HG03558 (cell line): ENCODE measurements at regions not wholly inside any gene's neighbourhood (a gene's known extent, or its start where the extent isn't known, plus 50 kb on each side); places are given as distances from the start of the nearest gene placed in this dataset.
"Not testable (repeated sequence)": the region's sequence is repeated elsewhere in the genome, so short reads cannot be mapped to it uniquely, and the experiment has no call there.

Experiments used
- ATAC-seq: cut with Tn5 transposase; IDR thresholded peaks from one replicate; pipeline ENCODE4 v1.9.1; 2021; ENCODE audit warnings: moderate number of reproducible peaks; ENCODE audit not compliant: unreplicated experiment; ENCODE audit errors: extremely low read depth

DNA sequence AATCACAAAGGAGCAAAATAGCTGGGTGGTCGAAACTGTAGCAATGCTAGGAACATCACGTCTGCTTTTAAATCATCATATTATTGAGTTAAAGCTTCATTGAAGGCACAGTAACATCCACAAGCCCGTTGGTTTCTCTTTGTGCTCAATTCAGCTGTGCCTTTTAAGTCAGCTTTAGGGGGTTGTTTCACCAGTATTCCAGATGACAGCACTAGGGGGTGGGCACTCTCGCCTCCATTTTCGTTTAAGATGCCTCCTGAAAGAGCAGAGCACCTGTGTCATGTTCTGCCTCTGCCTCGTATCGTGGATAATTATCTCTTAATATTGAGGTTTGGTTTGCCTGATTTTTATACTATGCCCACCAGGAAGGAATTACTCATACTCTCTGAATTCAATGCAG lies 139.8 kb upstream of the PTBP2 start:
- no peak for ATAC-seq

DNA sequence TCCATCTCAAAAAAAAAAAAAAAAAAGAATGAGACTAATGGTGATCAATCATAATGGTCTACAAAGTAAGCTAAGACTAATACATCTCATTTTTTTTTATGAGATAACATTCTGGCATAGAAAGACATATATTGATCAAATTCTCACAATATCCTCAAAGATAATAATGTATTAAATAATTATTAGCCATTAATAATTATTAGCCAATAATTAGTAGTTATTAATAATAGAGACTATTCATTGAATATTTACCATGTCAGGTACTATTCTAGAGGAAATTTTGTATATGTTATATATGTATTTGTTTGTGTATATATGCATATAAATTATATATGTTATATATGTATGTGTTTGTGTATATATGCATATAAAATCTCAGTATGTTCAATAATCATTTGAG lies 137.7 kb upstream of the PTBP2 start:
- no peak for ATAC-seq

DNA sequence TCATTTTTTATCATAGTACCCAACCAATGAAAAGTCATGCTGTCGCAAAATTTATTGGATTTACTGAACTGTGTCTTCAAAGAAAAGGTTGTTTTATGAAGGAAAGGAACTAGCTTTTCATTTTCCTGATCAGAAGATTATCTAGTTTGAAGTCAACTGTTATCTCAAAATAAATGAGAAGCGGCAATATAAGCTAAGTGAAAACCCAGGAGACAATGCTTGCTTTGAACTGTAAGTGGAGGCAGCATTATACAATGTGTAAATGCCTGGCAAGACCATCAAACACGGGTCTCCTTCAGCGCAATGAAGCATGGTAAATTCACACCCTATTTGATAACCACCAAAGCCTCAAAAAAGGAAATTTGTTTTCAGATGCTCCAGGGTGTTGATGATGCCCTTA lies 134.4 kb upstream of the PTBP2 start:
- no peak for ATAC-seq

DNA sequence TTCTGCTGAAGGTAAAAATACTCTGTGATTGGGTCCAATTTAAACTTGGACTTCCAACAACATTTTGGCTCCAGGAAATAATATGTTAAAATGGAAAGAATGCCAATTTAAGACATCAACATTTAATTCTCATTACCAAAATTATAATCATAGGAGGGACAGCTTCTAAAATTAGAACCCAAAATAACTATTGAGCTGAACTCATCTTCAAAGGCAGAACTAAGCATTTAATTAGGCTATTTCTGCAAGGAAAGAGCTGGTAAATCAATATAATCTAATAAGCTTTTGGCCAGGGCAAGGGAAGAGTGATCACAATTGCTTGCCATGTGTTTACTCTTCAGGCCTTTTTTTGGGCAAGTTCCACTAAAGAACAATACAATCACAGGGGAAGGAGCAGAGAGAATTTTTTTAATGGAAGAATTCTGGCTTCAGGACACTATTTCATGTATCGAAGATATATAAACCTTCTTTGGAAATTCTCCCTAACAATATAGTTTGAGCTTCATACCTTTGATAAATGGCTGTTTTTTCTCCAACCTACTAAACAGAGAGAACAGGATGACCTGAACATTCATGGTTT lies 133.1 kb upstream of the PTBP2 start:
- no peak for ATAC-seq

DNA sequence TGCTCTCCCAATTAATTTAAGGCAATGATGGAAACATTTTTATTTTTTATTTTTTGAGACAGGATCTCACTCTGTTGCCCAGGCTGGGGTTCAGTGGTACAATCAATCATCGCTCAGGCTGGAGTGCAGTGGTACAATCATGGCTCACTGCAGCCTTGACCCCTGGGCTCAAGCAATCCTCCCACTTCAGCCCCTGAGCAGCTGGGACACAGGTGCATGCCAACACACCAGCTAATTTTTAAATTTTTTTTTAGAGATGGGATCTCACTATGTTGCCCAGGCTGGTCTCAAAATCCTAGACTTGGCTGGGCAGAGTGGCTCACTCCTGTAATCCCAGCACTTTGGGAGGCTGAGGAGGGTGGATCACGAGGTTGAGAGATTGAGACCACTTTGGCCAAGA lies 126.1 kb upstream of the PTBP2 start:
- not testable (repeated sequence) for ATAC-seq

DNA sequence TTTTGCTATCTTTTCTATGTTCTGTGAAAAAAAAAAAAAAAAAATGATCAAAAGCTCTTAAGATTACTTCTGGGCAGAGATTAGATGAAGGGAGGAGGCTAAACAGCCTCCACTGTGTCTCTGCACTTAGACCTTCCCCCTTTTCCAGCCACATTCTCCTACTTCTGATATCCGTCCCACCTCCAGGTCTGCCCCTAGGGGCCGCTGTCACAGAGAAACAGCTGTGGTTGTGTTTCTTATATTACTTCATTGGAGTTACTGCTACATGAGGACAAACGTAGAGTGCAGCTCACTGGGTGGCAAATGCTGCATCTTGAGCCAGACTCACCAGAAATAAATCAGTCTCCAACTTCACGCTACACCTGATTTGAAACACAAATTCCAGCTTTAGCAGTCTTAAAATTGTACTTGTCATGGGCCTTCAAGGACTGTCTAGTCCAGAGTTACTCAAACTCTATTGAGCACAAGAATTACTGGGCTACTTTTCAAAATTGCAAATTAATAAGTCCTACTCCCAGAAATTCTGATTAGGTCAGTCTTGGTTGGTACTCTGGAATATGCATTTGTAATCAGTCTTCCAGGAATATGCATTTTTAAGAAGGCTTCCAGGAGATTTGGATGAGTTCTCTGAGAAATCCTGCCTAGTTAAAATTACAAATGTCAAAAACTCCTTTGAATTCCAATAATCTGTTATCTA lies 125.2 kb upstream of the PTBP2 start:
- no peak for ATAC-seq

DNA sequence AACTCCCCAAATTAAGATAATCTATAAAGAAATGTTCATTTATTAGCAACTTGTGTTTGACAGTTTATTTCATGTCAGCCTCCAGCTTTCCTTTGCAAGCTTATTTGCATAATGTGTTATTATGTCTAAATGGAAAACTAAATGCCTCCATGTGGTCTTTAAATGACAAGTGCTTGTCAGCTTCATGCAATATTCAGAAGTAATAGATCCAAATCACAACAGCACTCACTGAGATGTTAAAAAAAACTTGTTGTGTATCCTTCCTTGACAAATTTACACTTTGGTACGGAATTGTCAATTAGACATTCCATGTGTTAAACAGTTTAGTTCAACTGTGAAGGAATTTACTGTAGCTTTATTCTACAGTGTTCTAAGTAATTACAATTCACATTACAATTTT lies 124.4 kb upstream of the PTBP2 start:
- ATAC-seq = no peak

DNA sequence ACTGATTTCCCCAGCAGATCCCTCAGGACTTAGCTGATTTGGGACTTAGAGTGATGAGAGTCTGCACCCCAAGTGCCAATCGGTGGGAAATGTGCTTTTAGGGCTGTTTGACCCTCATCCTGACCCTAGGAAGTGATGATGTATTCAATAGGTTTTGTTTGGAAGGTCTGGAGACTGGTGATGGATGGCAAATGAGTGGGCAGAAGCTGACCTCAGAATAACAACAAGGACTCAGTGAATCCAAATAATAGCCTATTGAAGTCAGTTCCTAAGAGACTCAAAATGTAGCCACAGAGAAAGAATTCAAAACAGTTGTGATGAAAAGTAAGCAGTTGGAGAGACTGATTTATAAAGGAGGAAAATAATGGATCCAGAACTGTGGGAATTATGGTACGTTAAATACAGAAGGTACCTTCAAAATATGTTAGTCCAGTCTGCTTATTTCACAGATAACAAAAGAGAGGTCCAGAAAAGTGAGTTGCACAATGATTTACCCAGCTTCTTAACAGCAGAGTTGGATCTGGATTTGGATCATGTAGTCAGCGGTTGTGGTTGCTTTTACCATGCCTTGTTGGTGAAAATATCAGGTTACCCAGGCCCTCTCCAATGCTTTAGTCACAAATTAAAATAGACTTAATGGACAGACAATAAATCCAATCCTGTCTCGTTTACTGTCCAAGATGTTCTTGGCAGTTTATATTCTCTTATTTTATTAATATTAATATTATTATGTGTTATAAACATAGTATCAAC lies 123.0 kb upstream of the PTBP2 start:
- no peak for ATAC-seq

DNA sequence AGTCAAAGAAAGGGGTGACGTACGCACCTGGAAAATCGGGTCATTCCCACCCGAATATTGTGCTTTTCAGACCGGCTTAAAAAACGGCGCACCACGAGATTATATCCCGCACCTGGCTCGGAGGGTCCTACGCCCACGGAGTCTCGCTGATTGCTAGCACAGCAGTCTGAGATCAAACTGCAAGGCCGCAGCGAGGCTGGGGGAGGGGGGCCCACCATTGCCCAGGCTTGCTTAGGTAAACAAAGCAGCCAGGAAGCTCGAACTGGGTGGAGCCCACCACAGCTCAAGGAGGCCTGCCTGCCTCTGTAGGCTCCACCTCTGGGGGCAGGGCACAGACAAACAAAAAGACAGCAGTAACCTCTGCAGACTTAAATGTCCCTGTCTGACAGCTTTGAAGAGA lies 117.0 kb upstream of the PTBP2 start:
- ATAC-seq = not testable (repeated sequence)

DNA sequence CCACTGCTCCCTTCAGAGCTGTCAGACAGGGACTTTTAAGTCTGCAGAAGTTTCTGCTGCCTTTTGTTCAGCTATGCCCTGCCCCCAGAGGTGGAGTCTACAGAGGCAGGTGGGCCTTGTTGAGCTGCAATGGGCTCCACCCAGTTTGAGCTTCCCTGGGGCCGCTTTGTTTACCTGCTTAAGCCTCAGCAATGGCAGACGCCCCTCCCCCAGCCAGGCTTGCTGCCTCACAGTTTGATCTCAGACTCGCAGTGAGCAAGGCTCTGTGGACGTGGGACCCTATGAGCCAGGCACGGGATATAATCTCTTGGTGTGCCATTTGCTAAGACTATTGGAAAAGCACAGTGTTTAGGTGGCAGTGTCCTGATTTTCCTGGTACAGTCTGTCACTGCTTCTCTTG lies 104.2 kb upstream of the PTBP2 start:
- ATAC-seq = not testable (repeated sequence)

DNA sequence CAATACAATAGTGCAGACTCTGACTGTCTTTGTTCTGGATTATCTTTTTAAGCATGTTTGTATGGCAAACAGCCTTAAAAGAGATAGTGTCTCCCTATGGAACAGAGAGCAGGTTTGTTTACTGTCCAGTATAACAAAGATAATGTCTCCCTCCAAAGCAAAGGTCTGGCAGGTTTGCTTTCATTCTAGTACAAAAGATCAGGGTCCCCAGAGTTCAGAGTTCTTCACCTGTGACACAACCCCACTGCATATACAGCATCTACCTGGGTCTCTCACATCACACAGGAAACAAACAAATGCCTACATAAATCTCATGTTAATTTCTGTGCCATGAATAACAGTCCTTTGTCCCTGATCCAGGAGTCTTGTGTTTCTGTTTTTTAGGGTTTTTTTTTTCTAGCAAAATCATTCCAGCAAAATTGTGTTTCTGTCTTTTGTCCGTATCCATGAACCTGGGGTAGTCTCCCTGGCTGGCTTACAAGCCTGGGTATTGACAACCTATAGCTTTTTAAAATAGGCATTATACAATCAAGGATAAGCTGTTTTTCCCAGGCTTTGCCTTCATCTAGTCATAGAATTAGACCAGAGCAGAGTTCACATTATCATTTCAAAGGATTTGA lies 89.4 kb upstream of the PTBP2 start:
- no peak for ATAC-seq

DNA sequence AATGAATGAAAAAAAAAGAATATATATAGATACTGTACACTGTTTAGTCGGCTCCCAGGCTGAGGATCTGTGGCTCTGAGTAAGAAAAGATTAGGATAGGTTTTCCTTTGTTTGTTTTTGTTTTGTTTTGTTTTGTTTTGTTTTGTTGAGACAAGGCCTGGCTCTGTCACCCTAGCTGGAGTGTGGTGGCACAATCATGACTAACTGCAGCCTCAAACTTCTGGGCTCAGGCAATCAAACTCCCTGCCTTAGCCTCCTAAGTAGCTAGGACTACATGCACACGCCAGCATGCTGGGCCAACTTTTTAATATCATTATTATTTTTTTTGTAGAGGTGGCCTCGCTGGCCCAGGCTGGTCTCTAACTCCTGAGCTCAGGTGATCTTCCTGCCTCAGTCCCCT lies 87.9 kb upstream of the PTBP2 start:
- no peak for ATAC-seq

DNA sequence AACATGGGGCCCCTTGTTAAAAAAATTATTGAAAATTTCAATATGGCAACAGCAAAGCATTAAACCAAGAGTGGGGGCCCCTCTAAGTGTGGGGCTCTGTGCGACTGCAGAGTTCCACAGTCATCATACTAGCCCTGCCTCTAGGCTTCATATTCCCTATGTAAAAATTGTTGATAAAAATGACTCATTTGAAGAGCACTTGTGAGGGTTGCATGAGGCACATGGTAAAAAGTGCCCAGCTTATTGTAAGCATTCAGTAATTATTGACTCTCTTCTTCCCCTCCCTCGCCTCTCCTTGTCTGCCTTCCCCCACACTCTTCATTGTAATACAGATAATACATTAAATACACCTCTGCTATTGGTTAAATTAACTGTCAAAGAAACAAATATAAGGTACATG lies 86.7 kb upstream of the PTBP2 start:
- ATAC-seq = no peak

DNA sequence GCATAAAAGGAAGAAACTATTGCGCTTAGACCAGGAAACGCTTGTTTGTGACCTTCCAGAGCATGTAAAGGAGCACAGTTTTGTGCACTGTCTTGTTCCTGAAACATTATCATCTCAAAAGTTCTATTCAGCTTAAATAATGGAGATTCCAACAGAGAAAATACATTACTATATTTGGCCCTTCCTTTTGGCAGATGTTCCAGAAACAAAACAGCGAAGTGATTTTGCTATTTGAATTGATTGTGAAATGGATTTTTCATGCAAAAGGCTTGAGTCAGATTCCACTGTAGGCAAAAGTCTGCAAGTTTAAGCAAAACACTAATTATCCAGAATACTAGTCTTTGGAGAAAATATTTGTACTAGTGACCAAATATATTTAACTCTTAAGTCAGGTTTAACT lies 80.3 kb upstream of the PTBP2 start:
- no peak for ATAC-seq

DNA sequence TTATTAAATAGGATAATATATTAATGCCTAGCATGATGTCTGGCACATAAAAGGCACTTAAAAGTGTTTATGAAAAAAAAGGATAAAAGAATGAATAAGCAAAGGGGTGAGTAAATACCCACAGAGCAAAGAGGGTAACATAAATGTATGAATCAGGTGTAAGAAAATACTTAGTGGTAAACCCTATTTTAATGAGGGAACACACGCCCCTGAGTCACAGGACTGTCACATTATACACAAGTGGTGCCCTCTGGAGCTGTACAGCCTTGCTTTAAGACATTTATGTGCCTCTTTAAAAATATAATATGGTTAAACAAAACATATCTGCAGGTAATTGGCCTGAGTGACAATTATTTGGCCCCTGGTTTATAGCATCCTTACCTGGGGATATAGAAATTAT lies 78.1 kb upstream of the PTBP2 start:
- ATAC-seq = no peak

DNA sequence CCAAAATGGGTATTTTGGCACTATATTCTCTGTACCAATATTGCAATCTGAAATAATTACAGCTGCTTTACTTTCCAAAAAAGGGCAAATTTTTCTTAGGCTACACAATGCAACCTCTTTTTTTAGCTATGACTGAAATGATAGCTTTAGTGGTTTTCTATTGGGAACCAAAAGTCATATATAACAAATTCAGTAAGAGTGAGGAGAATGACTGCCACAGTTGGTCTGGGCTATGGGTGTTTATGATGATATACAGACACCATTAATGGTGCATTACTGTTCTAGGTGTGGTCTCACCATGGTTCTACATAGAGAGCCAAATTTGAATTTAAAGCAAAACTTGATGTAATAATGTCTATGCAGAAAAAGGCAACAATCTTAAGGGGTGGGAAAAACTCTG lies 72.3 kb upstream of the PTBP2 start:
- ATAC-seq = no peak

DNA sequence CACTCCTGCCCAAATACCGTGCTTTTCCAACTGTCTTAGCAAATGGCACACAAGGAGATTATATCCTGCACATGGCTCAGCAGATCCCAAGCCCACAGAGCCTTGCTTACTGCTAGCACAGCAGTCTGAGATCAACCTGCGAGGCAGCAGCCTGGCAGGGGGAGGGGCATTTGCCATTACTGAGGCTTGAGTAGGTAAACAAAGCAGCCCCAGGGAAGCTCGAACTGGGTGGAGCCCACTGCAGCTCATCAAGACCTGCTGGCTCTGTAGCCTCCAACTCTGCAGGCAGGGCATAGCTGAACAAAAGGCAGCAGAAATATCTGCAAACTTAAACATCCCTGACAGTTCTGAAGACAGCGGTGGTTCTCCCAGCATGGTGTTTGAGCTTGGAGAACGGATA lies 70.1 kb upstream of the PTBP2 start:
- no peak for ATAC-seq

DNA sequence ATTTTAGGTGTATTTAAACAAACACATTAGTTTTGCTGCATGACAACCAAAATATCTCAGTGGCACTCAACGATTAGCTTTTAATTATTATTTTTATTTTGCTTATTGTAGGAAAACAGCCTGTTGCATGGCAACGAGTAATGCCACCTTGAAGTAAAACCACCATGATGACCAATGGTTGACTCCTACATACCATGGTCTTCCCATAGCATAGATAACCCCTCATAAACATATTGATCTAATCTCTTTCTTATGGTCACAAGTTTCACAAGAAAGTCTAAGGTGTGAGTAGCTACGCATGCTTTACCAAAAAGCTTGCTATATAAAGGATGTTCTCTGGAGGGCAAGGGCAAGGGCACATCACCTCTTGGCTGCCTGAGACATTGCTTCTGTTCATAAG lies 61.5 kb upstream of the PTBP2 start:
- ATAC-seq = no peak

DNA sequence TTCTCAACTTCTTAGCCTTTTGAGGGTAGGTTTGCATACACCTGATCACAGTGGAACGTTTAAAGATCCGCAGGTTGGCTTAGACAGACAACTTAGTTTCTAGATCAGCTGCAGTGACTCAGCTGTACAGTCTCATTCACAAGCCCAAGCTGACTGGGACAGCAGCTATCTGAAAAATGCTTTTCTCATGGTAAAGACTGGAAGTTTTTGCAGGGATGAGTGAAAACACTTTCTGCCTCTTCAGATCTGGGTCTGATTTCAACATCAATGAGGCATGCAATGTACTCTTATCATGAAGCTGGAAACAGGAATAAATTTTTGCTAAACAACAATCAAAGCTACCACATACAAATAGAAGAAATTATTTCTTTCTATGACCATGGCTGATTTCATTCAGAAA lies 61.1 kb upstream of the PTBP2 start:
- no peak for ATAC-seq
